ENCODE measurements at regions not wholly inside any gene's neighbourhood (a gene's known extent, or its start where the extent isn't known, plus 50 kb on each side); places are given as distances from the start of the nearest gene placed in this dataset.

- TF ChIP-seq CTCF (IDR thresholded peaks at IDR 0.05; ENCODE audit: low read depth, low read length) (no peak), EZH2phosphoT487 (IDR thresholded peaks at IDR 0.05; ENCODE audit: low read depth) (no peak)
These were observed 313.4 kb upstream of the FMN2 start for GRCh38 chr1:239778208-239778813.
